Stomach (tissue), 4 donors: ENCODE measurements at regions not wholly inside any gene's neighbourhood (a gene's known extent, or its start where the extent isn't known, plus 50 kb on each side); places are given as distances from the start of the nearest gene placed in this dataset.

Experiments
- POLR2A ChIP-seq, 4 donors: fragments of 450-650 bp; IDR thresholded peaks; one replicate each; pipeline ENCODE4 v1.6.1; 2016; ENCODE audit warnings: antibody characterized with exemption in 4 of 4, control low read depth in 2 of 4, mild to moderate bottlenecking in 1 of 4, moderate library complexity in 1 of 4
- POLR2AphosphoS5 ChIP-seq, 3 donors: sonication (generic); formaldehyde crosslinking; IDR thresholded peaks; one replicate each; pipeline ENCODE4 v1.6.1; 2016; ENCODE audit warnings: antibody characterized with exemption in 3 of 3
- TF ChIP-seq, protein P1 (sequence below), 7 experiments: fragments of 450-650 bp in 4 of 7; fragments of 200-600 bp in 3 of 7; sonication (generic) in 3 of 7; IDR thresholded peaks; one replicate each; pipeline ENCODE4 v1.5.1; 2016 to 2019; ENCODE audit warnings: antibody characterized with exemption in 7 of 7, control low read depth in 2 of 7, mild to moderate bottlenecking in 1 of 7

GRCh38 chr14:61179061-61179690, 102.0 kb downstream of the TMEM30B start:
- TF ChIP-seq, protein P1, sequence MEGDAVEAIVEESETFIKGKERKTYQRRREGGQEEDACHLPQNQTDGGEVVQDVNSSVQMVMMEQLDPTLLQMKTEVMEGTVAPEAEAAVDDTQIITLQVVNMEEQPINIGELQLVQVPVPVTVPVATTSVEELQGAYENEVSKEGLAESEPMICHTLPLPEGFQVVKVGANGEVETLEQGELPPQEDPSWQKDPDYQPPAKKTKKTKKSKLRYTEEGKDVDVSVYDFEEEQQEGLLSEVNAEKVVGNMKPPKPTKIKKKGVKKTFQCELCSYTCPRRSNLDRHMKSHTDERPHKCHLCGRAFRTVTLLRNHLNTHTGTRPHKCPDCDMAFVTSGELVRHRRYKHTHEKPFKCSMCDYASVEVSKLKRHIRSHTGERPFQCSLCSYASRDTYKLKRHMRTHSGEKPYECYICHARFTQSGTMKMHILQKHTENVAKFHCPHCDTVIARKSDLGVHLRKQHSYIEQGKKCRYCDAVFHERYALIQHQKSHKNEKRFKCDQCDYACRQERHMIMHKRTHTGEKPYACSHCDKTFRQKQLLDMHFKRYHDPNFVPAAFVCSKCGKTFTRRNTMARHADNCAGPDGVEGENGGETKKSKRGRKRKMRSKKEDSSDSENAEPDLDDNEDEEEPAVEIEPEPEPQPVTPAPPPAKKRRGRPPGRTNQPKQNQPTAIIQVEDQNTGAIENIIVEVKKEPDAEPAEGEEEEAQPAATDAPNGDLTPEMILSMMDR (IDR thresholded peaks at IDR 0.05), result no peak
- TF ChIP-seq POLR2A (IDR thresholded peaks at IDR 0.05), result no peak
- no peak for TF ChIP-seq POLR2AphosphoS5 (IDR thresholded peaks at IDR 0.05)
